GM21786 (cell line): ENCODE measurements at regions not wholly inside any gene's neighbourhood (a gene's known extent, or its start where the extent isn't known, plus 50 kb on each side); places are given as distances from the start of the nearest gene placed in this dataset.
"Not testable (repeated sequence)": the region's sequence is repeated elsewhere in the genome, so short reads cannot be mapped to it uniquely, and the experiment has no call there.

Experiments used
- ATAC-seq: cut with Tn5 transposase; IDR thresholded peaks from one replicate; pipeline ENCODE4 v1.9.1; 2021; ENCODE audit not compliant: unreplicated experiment

DNA sequence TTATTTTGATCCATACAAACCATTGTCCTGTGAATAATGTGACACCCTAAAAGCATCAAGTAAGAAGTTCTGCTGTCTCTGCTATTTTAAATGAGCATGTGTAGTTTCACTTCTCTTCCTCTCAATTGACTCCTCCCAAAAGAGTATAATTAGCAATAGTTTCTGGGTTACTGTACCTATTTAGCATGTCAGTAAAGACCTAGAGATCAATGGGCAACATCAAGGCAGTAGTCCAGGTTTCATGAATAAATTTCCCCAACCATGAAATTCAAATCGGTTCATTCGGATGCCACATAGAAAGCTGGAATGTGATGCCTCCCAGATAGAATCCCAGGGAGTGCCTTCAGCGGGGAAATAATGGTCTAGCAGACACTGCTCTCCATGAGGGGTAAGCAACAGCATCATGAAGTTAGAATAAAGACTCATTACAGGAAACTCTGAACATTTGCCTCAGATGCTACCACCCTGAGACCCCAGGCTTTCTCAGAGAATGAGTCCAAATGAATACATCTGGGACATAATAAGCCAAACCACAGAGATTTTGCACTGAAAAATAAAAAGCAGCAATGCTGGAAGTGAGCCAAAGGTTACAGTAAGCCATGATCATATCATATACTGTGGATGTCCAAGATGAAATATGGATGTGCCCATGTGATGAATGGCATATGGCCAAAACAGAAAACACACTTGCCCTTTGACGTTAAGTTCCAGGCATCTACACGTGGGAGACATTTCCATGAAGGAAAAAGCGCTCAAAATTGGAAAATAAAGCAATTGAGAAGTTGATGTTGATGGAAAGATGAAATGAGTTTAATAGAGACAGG, 1107.0 kb upstream of the SEMA6A start:
- ATAC-seq, result no peak

DNA sequence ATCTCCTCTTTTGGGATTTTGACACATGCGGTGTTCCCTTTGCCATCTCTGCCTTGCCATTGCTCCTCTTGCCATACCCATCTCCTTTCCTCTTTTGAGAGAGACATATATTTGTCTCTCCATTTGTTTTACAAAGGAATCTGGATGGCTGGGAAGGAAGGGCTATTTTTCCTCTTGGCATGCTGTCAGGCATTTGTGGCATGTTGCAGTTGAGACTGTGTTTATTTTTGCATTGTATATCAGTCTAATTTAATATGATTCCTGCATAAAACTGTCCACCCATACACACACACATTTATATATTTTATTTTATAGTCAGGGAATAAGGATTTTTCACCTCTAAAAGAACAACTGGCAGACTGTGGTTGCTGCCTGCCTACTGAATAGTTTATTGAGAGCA, 1105.8 kb upstream of the SEMA6A start:
- no peak for ATAC-seq

DNA sequence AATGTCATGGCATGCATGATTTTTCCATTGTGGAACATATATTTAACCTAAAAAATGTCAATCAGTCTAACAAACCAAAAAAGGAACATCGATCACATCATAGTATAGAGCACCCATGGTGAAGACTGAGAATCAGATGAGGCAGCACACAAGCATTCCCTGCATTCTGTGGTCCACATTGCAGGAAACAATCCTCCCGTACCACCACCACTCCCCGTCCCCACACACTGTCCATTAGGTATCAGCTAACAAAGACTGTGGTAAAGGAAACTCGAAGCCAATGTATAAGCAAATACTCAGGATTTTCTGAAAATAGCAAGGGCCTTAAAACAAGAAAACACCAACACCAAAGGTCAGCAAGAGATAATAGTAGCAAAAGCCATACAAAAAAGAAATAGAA, 1104.4 kb upstream of the SEMA6A start:
- no peak for ATAC-seq

DNA sequence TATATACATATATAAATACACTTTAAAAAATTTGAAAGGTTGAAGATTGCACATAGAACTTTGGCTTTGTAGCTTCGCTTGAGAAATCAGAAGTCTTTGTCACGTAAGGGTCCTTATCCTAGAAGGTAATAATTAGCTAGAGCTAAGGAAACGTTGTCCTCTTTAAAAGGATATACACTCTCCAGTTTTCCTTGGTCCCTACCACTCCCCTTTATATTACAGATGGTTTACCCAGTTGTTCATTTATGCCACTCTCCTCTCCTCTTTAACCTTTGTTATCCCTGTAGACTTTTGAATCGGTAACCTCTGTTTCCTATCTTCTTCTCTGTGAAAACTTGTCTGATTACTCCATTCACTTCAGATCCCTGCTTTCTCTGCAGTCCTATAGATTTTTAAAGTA, 1101.0 kb upstream of the SEMA6A start:
- ATAC-seq, result no peak

DNA sequence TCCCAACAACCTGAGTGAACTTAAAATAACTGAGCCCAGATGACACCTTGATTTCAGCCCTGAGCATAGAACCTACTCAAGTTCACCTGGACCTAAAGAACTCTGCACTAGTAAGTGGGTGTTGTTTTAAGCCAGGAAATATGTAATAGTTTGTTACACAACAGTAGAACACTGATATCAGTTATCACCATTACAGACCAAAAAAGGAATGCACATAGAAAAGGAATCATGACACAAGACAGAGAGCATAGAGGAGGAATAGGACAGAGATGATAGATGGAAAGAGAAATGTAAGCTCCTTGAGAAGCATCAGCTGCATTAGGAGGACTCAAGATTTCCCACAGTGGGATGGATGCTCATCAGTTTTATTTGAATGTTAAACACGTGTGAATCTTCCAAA, 1096.9 kb upstream of the SEMA6A start:
- ATAC-seq, result no peak

DNA sequence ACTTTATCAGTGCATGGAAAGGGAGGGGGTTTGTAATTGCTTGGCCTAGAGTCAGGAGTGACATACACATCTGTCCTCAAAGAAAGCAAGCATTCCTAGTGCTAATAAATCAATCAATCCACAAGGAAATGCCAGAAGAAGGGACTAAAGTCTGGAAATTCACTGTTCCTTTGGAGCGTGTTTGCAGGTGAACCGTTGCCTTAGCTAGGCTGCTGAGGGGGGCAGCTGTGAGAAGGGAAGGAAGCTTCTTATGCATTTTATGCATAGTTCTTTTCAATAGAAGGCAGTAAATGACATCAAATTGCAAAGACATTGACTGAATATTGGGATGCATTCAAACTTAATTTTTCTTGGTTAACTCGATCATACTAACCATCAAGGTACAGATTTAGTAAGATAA, 1092.5 kb upstream of the SEMA6A start:
- no peak for ATAC-seq

DNA sequence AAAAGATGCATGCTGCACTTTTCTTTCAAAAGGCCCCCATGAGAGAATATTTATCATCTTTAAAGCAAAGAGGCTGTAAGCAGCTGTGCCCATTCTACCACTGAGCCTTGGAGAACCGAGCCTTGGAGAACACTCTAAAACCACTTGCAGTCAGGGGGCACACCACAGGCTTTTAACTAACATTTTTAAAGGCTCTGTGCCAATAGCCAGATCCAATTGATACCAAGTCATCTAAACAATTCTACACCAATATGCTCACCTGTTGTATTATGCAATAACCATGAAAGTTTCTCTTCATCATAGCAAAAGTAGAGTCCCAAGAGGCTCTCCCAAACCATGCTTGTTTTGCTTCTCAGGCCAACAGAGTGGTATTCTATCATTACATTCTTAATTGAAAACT, 1090.5 kb upstream of the SEMA6A start:
- no peak for ATAC-seq

DNA sequence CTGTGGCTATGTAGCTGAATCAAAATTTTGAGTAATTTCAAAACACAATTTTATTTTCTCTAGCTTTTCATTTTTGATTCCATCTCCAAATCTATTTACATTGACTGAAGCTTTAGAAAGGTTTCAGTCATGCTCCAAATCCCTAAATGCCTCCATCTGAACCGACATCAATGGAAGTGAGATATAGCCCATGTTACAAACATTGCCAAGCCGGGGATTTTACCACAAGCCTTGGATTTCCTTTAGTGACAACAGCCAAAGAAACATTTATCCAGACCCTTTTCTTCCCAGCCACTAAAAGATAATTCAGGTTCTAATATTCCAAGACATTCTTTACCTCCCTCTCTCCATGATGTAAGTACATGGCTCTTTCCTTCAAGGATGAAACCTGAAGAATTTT, 1087.7 kb upstream of the SEMA6A start:
- ATAC-seq, result no peak

DNA sequence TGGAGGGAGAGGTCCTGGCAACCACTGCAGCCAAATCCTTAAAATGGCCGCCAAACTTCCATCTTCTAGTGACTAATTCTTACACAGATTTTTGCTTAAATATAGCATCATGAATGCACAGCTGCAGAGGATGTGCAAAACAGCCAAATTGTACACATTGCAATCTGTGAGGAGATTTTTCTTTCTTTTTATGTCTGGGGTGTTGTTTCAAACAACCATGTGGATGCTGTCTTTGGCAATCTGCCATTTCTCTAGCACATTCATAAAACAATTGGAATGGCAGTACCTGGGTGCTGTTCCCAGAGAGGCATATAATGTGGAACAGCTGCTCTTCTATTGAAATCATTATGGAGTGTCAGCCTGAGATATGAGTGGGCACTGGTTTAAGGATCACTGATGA, 1082.9 kb upstream of the SEMA6A start:
- no peak for ATAC-seq

DNA sequence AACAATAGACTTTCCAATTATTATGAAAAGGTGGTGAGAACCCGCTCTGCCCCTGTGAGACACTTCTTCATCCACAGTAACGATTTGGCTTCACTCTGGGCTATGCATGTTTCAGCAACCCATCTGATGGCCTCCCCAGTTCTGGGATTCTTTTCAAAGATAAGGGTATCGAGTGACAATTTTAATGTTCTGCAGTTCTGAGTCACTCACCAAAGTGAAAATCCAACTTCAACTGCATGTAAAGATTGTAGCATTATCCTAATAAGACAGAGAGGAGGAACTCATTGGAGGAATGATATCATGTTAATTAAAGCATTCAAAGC, 1078.3 kb upstream of the SEMA6A start:
- no peak for ATAC-seq

DNA sequence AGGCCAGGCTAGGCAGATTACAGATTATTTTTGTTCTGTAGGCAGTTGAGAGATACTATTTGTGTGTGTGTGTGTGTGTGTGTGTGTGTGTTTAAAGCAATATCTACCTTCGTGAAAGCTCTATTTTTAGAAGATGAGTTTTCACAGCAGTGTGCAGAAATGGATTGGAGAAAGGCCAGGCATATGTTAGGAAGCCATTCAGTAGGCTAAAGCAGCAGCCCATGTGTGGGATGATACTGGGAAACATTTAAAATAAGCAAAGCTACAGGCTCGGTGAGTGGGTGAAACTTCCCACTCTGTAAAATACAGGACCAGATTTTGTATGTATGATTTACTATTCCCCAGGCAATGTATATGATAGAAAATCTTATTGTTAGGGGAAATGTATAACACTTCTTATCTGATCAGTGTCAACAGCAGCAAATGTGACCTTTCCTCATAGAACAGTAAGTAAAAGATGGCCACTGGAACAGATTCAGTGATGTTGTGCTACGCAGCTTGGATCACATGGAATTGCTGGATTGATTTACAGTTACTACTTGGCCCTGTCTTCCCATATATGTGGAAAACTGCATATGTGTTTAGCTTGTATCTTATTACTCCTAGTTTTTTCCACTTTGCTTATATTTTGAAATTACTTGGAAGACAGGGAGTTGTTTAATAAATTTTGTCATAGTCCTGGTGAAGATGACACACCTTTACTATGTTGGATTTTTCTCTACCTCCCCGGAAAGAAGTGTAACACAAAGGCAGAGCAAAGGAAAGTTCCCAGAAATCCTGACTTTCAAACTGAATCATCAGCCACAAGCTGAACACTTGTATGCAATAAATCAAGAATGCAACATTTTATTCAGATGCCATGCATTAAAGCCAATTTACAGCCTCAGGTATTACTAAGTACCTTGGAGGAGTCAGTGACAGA, 1077.7 kb upstream of the SEMA6A start:
- no peak for ATAC-seq

DNA sequence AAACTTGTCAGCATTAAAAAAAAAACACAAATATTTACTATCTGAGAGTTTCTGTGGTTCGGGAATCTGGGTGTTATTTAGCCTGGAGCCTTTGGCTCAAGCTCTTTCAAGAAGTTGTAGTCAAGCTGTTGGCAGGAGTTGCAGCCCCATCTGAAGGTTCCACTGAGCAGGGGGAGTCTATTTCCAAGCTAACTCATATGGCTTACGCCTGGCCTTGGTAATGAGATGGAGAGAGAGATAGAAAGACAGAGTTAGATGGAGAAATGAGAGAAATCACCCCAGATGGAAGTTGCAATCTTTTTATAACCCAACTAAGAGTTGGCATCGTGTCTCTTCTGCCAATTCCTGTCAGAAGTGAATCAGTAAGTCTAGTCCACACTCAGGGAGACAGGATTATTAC, 1075.2 kb upstream of the SEMA6A start:
- no peak for ATAC-seq

DNA sequence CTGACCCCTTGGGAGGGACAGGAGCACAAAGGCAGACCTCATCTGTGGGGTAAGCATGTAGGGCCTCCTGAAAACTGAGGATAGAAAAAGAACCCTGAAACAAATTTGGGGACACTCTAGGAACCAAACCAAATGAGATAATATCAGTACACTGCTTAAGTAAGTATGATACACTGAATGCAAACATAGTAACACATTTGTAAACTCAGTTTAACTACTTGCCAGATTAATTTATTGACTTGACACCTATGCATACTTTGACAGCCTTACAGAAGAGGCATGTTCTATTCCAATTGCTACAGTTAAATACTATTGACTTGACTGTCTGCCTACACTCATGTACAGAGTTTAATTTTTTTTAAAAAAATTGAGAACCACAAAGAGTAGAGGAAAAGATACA, 1070.8 kb upstream of the SEMA6A start:
- ATAC-seq, result no peak

DNA sequence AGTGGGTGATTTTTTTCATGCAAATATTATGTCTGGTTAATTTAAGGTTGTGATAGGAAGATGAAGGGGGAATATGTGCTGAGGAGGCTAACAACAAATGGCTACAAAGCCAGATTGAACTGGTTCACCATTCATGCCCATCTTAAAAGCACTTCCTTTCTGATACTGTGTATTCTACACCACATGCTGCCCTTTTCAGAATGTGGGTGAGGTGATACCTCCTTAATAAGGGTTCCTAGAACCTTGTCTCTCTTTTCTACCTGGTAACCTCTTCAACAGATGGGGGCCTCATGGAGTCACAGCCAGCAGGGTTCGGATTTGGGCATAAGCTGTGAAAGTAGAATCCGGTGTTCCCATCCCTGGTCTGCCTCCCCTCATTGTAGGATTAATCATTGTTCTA, 1064.0 kb upstream of the SEMA6A start:
- ATAC-seq, result no peak

DNA sequence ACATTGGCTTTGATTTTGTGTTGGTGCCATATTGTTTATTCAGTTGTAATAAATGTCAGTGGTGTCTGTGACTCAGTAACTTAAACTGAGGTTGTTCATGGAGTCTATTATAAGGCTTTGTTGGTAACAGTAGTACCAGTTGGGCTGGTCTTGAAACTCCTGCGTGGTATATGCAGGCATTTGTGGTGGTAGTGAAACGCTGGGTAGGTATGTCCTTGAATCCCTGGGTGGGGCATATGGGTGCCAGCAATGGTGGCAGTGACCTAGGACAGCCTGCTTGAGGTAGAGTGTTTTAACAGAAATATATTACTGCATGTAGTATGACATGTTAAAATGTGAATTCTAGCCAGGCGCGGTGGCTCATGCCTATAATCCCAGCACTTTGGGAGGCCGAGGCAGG, 1058.5 kb upstream of the SEMA6A start:
- ATAC-seq, result no peak

DNA sequence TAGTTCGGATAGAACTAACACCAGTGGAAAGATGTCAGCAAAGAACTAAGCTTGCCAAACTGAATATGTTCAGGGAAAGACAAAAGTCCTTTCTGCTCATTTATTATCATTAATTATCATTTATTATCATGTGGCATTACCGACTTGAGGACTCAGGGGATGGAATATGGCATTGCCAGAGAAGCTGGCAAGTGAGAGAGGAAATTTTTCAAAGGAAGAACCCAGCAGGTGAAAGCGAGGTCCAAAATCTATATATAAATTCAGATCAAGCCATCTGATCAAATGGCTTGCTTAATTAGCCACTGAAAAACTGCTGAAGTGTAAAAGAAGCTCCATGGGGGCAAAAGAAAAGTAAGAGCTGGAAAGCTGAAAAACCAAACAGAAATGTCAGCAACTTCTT, 1049.6 kb upstream of the SEMA6A start:
- ATAC-seq, result no peak

DNA sequence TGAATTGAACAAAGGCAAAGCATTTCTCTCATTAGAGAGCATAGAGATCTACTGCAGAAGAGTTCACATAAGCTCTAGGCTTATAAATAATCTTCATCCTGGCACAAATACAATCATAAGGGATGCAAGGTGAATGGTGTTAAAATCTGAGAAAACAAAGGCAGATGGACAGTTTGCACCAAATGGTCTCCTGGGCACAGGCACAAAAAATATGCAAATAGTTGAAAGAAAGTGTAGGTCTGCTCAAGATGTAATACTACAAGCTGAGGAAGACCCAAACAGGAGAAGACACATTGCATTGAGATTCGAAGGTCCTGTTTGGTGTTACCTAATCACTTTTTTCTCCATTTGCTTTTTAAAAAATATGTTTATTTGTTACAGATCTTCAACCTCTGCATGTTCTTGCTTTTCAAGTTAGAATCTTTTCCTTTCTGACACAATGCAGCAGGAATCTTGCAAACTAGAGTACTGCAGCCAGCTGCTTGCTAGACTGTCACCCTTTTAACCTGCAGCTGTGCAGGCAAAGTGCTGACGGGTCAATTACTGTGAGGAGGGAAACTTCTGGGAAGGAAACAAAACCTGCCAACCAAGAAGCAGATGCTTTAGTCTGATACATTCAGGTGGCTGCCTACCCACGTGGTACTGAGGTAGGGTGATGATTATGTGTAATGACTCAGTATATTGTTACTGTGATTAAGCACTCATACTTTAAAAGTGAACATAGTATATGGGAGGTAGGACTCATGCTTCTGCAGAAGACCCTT, 1048.6 kb upstream of the SEMA6A start:
- ATAC-seq, result no peak

DNA sequence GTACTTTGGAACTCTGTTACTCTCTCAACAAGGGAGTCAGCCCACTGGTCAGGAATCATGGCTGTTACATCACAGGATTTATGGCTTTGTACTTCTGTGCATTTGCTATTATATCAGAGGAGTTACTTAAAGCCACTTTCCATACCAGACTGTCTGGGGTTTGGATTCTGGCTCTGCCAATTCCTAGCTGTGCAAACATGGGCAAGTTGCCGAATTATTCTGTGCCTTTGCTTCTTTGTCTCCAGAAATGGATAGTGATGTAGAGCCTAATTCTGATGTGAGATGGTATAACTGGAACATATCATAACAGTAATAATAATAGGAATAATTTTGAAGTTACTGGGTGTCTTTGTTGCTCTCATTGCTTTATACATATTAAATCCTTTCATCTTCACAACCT, 1047.3 kb upstream of the SEMA6A start:
- ATAC-seq, result no peak

DNA sequence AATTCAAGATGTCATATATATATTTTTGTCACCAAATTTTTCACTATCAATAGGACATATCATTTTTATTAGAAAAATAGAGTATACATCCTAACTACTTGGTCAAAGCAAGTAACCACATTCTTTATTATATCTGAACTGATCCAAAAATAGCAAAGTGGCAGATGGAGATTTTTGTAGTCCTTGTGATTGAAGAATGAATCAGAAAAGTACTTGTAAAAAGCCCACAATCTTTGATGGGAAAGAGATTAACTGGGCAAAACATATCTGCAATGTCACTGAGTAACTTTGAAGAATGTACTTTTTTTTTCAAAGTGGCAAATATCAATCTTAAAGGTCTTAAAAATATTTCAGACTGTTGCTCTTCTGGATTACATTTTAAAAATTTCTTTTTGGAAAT, 1040.6 kb upstream of the SEMA6A start:
- ATAC-seq, result no peak

DNA sequence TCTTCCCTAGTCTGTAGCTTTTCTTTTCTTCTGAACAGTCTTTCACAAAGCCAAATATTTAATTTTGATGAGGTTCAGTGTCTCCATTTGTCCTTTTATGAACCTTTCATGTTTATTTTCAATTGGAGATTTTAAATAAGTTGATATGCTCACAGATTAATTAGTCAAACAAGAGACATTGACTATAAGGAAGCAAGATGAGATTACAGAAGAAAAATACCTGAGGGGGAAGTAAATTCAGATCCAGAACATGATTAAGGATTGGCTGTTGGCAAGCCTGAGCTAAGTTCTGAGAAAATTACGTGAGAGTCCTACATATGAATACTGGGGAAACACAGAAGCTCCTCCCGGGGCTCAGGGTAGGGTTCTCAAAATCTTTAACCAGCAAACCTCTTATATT, 1039.8 kb upstream of the SEMA6A start:
- ATAC-seq, result no peak

DNA sequence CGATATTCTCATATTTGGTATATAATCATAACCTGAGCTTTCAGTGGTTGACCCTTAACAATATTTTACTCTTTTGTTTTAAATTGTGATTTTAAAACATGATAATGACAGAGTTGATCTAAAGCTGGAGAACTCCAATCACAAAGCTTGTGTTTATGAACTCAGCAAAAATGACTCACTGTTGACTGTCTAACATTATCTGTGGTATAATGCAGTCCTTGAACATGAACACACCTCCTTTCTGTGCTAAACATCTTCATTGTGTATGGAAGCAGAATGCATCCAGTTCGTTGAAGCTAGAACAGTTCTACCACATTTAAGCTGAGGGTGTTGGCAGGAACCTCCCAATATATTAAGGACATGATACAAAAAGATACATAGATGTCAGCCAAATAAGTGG, 1030.2 kb upstream of the SEMA6A start:
- no peak for ATAC-seq

DNA sequence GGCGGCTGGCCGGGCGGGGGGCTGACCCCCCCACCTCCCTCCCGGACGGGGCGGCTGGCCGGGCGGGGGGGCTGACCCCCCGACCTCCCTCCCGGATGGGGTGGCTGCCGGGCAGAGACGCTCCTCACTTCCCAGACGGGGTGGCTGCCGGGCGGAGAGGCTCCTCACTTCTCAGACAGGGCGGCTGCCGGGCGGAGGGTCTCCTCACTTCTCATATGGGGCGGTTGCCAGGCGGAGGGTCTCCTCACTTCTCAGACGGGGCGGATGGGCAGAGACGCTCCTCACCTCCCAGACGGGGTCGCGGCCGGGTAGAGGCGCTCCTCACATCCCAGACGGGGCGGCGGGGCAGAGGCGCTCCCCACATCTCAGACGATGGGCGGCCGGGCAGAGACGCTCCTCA, 1025.2 kb upstream of the SEMA6A start:
- ATAC-seq, result not testable (repeated sequence)
